Gastroesophageal sphincter (tissue), 3 donors: ENCODE measurements at regions not wholly inside any gene's neighbourhood (a gene's known extent, or its start where the extent isn't known, plus 50 kb on each side); places are given as distances from the start of the nearest gene placed in this dataset.

Experiments used
- CTCF ChIP-seq, 4 experiments: fragments of 200-600 bp in 2 of 4; fragments of 450-650 bp in 2 of 4; sonication (generic) in 1 of 4; IDR thresholded peaks; one replicate each; pipeline ENCODE4 v1.5.1; 2017 to 2019; ENCODE audit warnings: antibody characterized with exemption in 4 of 4, mild to moderate bottlenecking in 2 of 4, moderate library complexity in 2 of 4
- EP300 ChIP-seq: sonication (generic); formaldehyde crosslinking; IDR thresholded peaks from one replicate; pipeline ENCODE4 v1.6.1; 2017; ENCODE audit warnings: antibody characterized with exemption, mild to moderate bottlenecking
- POLR2A ChIP-seq, 2 donors: fragments of 450-650 bp; IDR thresholded peaks; one replicate each; pipeline ENCODE4 v1.6.1; 2017; ENCODE audit warnings: antibody characterized with exemption in 2 of 2, mild to moderate bottlenecking in 2 of 2, moderate library complexity in 1 of 2
- POLR2AphosphoS5 ChIP-seq: sonication (generic); formaldehyde crosslinking; IDR thresholded peaks from one replicate; pipeline ENCODE4 v1.6.1; 2017; ENCODE audit warnings: antibody characterized with exemption

- TF ChIP-seq POLR2AphosphoS5 (no peak), CTCF (IDR thresholded peaks at IDR 0.05) (no peak), POLR2A (IDR thresholded peaks at IDR 0.05) (no peak), EP300 (no peak)
Observed at GRCh38 chr1:193660428-193660827, 474.0 kb upstream of the B3GALT2 start.
